Tibial nerve (tissue), 4 donors: ENCODE measurements at regions not wholly inside any gene's neighbourhood (a gene's known extent, or its start where the extent isn't known, plus 50 kb on each side); places are given as distances from the start of the nearest gene placed in this dataset. TPM values are rescaled to one million over a fixed set of nuclear protein-coding genes. Genes with fewer than 3 reads are reported as not detected.
"Not testable (repeated sequence)": the region's sequence is repeated elsewhere in the genome, so short reads cannot be mapped to it uniquely, and the experiment has no call there.

ENCODE experiments used
- DNase-seq, 2 donors: peaks; one replicate each; pipeline ENCODE4 v3.0.0-alpha.2; 2019; ENCODE audit warnings: low spot score in 2 of 2
- H3K27ac ChIP-seq, 4 donors: fragments of 200-600 bp; sonication (generic) in 3 of 4; one replicate each; pipeline ENCODE4 v1.5.1; 2017 to 2019; ENCODE audit warnings: mild to moderate bottlenecking in 1 of 4
- H3K27me3 ChIP-seq, 2 donors: fragments of 200-600 bp; sonication (generic) in 1 of 2; one replicate each; pipeline versions ENCODE4 v1.5.1 to v1.6.0; 2017 to 2019
- H3K36me3 ChIP-seq, 3 donors: fragments of 200-600 bp; sonication (generic); one replicate each; pipeline ENCODE4 v1.5.1; 2018 to 2019
- H3K4me1 ChIP-seq, 4 donors: fragments of 200-600 bp; sonication (generic) in 3 of 4; one replicate each; pipeline ENCODE4 v1.5.1; 2017 to 2019
- H3K4me3 ChIP-seq, 4 donors: fragments of 200-600 bp; sonication (generic) in 3 of 4; one replicate each; pipeline ENCODE4 v1.5.1; 2017 to 2019; ENCODE audit warnings: mild to moderate bottlenecking in 1 of 4, moderate library complexity in 1 of 4
- H3K9me3 ChIP-seq, 4 donors: fragments of 200-600 bp; sonication (generic) in 3 of 4; one replicate each; pipeline ENCODE4 v1.5.1; 2017 to 2019
- EP300 ChIP-seq, 2 donors: sonication (generic); formaldehyde crosslinking; IDR thresholded peaks; one replicate each; pipeline ENCODE4 v1.6.1; 2017; ENCODE audit warnings: antibody characterized with exemption in 2 of 2, mild to moderate bottlenecking in 1 of 2
- POLR2A ChIP-seq, 2 donors: fragments of 450-650 bp; IDR thresholded peaks; one replicate each; pipeline ENCODE4 v1.6.1; 2017; ENCODE audit warnings: antibody characterized with exemption in 2 of 2, mild to moderate bottlenecking in 2 of 2, moderate library complexity in 2 of 2
- WGBS, 2 donors: methylation state at CpG; one replicate each; pipeline ENCODE4 v1.1.5; 2018; 5-methylcytosine and 5-hydroxymethylcytosine counted together
- small RNA-seq: library from RNA; depleted of rRNA; stranded (forward); fragments of <200 nt; gene quantifications from one replicate; pipeline ENCODE3, GENCODE V24; 2016
- TF ChIP-seq, protein P1 (sequence below), 5 experiments: fragments of 200-600 bp in 3 of 5; fragments of 450-650 bp in 2 of 5; sonication (generic) in 3 of 5; IDR thresholded peaks; one replicate each; pipeline ENCODE4 v1.5.1; 2016 to 2019; ENCODE audit warnings: antibody characterized with exemption in 5 of 5, mild to moderate bottlenecking in 3 of 5, moderate library complexity in 2 of 5

DNA sequence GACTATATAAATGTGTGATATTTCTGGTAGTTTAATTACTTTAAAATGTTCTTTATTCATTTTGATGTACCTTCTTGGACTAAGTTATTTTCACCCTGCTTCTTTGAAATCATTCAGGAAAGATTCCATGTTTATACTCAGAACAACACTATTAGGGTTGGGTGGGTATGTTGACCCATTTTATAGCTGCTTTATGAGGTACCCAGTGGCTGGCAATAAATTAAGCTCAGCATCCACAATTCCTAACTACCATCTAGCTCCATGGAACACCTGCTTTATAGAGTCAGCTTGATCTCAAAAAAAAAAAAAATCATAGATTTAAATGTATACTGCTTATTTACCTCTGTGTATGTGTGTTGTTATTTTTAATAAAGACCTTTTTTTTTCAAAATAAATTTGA lies 78.9 kb upstream of the ZNF91 start:
- TF ChIP-seq, protein P1, sequence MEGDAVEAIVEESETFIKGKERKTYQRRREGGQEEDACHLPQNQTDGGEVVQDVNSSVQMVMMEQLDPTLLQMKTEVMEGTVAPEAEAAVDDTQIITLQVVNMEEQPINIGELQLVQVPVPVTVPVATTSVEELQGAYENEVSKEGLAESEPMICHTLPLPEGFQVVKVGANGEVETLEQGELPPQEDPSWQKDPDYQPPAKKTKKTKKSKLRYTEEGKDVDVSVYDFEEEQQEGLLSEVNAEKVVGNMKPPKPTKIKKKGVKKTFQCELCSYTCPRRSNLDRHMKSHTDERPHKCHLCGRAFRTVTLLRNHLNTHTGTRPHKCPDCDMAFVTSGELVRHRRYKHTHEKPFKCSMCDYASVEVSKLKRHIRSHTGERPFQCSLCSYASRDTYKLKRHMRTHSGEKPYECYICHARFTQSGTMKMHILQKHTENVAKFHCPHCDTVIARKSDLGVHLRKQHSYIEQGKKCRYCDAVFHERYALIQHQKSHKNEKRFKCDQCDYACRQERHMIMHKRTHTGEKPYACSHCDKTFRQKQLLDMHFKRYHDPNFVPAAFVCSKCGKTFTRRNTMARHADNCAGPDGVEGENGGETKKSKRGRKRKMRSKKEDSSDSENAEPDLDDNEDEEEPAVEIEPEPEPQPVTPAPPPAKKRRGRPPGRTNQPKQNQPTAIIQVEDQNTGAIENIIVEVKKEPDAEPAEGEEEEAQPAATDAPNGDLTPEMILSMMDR (IDR thresholded peaks at IDR 0.05) = no peak
- TF ChIP-seq EP300 (IDR thresholded peaks at IDR 0.05) = no peak
- TF ChIP-seq POLR2A (IDR thresholded peaks at IDR 0.05) = no peak
- Histone ChIP-seq H3K36me3 (no peaks in the 10 kb centered on the region), H3K9me3 (peaks cover 0 to 31% (median 0%) of the 10 kb centered on the region in 4 donors), H3K4me1 (no peaks in the 10 kb centered on the region), H3K27me3 (no peaks in the 10 kb centered on the region), H3K4me3 (no peak overlapping the region), H3K27ac (no peak overlapping the region)
- DNase-seq = no peak

DNA sequence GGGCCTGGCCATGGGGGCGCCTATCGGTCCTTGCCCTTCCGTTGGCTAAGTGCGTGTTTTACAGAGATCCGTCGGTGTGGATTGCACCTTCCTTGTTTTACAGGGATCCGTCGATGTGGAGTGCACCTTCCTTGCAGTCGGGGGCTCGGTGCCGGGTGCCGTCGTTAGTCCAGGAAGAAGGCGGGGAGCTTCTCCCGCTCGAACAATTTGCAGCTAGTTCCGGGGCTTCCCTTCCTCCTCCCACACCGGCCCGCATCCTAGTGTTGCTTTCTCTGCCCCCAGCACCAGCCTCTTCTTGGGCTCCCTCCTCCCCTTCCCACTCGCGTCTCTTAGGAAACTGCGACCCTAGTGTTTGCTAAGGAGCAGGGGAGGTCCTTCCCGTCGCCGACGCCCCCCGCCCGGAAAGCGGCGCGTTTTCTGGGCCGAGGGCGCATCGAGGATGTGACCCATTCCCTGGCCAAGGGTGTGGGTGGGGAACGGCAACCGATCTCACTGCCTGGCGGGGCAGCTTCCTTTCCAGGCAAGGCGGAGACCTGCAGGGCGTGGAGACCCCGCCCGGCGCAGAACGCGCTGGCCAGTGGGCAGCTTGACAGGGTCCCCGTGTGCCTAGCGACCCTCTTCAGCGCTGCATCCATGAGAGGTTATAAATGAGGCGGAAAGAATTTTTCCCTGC lies 75.7 kb upstream of the ZNF91 start:
- Histone ChIP-seq H3K27me3 (no peaks in the 10 kb centered on the region), H3K27ac (no peak overlapping the region), H3K36me3 (no peaks in the 10 kb centered on the region), H3K4me3 (peak overlapping the region in 1 of 4 donors; percentile 11), H3K9me3 (peaks cover 0 to 52% (median 0%) of the 10 kb centered on the region in 4 donors), H3K4me1 (no peaks in the 10 kb centered on the region)
- 6 to 14% methylated on average over 40 to 47 of the region's 48 CpGs for WGBS, 2 donors
- DNase-seq = no peak
- no peak for TF ChIP-seq POLR2A (IDR thresholded peaks at IDR 0.05)
- no peak for TF ChIP-seq EP300 (IDR thresholded peaks at IDR 0.05)
- TF ChIP-seq, protein P1 (IDR thresholded peaks at IDR 0.05) = no peak

DNA sequence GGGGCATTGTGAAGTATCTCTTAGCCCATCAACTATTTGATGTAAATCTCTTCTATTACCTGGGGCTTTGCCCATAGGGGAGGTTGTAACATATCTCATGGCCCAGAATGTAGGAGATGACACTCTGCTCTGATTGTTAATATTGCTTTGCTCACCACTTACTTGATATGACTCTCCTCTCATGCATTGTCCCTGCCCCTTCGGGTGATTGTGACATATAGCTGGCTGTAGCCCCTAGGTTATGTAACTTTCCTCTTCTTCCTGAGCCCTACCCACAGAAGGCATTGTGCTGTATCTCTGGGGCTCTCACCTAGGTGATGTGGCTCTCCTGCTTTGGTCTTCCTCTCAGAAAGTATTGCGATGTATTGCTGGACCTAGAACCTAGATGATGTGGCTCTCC lies 69.1 kb upstream of the ZNF91 start:
- peaks cover 0 to 51% (median 0%) of the 10 kb centered on the region in 4 donors for H3K9me3 ChIP-seq
- H3K4me3 ChIP-seq, H3K27me3 ChIP-seq, H3K27ac ChIP-seq, H3K36me3 ChIP-seq, DNase-seq, H3K4me1 ChIP-seq: not testable (repeated sequence)
- 90 to 94% methylated on average over 2 of the region's 2 CpGs for WGBS, 2 donors

DNA sequence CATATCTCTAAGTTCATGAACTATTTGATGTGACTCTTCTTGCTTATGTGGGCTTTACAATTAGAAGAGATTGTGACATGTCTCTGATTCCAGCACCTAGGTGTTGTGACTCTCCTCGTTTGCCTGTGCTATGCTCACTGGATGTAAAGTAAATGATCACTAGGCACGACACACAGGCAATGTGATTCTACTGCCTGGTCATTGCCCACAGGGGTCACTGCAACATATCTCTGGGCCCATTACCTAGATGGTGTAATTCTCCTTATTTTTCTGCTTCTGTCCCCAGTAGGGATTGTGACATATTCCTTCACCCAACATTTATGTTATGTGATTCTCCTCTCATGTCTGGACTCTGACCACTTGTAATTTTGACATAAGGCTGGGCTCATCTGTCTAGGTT lies 65.8 kb upstream of the ZNF91 start:
- no peak for DNase-seq
- Histone ChIP-seq H3K4me1 (no peaks in the 10 kb centered on the region), H3K9me3 (peaks cover 0 to 30% (median 0%) of the 10 kb centered on the region in 4 donors), H3K36me3 (no peaks in the 10 kb centered on the region), H3K4me3 (no peak overlapping the region), H3K27ac (no peak overlapping the region), H3K27me3 (no peaks in the 10 kb centered on the region)
- WGBS, 2 donors = 59 to 61% methylated on average over 2 of the region's 2 CpGs
- TF ChIP-seq EP300 (IDR thresholded peaks at IDR 0.05) = no peak
- no peak for TF ChIP-seq POLR2A (IDR thresholded peaks at IDR 0.05)
- TF ChIP-seq, protein P1 (IDR thresholded peaks at IDR 0.05) = no peak

DNA sequence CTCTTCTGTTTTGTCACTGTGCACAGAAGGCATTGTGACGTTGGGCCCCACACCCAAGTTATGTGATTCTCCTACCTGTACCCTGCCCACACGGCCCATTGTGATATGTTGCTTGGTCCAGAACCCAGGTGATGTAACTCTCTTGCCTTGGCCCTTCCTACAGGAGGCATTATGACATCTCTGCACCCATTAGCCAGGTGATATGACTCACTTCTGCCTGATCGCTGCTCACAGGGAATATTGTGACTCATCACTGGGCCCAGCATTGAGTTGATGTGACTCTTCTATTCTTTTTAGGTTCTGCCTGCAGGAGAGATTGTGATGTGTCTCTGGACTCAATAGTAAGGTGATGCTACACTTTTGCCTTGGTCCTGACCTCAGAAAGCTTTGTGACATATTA lies 65.4 kb upstream of the ZNF91 start:
- Histone ChIP-seq H3K27ac (no peak overlapping the region), H3K4me3 (no peak overlapping the region), H3K36me3 (no peaks in the 10 kb centered on the region), H3K9me3 (peaks cover 0 to 29% (median 0%) of the 10 kb centered on the region in 4 donors), H3K27me3 (no peaks in the 10 kb centered on the region), H3K4me1 (no peaks in the 10 kb centered on the region)
- WGBS, 2 donors = 83 to 84% methylated on average over 3 of the region's 3 CpGs
- TF ChIP-seq EP300 (IDR thresholded peaks at IDR 0.05) (no peak), POLR2A (IDR thresholded peaks at IDR 0.05) (no peak)
- TF ChIP-seq, protein P1 (IDR thresholded peaks at IDR 0.05) = no peak
- no peak for DNase-seq

Small RNA genes lying in the stretch of these regions (small RNA-seq; reads per million reads assigned to genes)
- not detected for gene RPS27P29
